Upper lobe of right lung (tissue), 1 donor: ENCODE measurements at regions not wholly inside any gene's neighbourhood (a gene's known extent, or its start where the extent isn't known, plus 50 kb on each side); places are given as distances from the start of the nearest gene placed in this dataset.

Source experiments
- ATAC-seq: fragments of 200-7000 bp; cut with Tn5 transposase; one replicate; pipeline ENCODE4 v1.9.1; 2020; ENCODE audit warnings: mild to moderate bottlenecking, moderate library complexity
- DNase-seq: peaks from one replicate; pipeline ENCODE4 v3.0.0-alpha.2; 2020
- H3K27ac ChIP-seq: fragments of 200-600 bp; one replicate; pipeline ENCODE4 v1.8.0; 2022
- H3K27me3 ChIP-seq: fragments of 200-600 bp; one replicate; pipeline ENCODE4 v1.8.0; 2022; ENCODE audit warnings: mild to moderate bottlenecking
- H3K36me3 ChIP-seq: fragments of 200-600 bp; one replicate; pipeline ENCODE4 v1.8.0; 2022
- H3K4me1 ChIP-seq: fragments of 200-600 bp; one replicate; pipeline ENCODE4 v1.8.0; 2022
- H3K4me3 ChIP-seq: fragments of 200-600 bp; one replicate; pipeline ENCODE4 v1.8.0; 2022; ENCODE audit warnings: mild to moderate bottlenecking
- H3K9me3 ChIP-seq: fragments of 200-600 bp; one replicate; pipeline ENCODE4 v1.8.0; 2022
- intact Hi-C: fragments of 100-400 bp; cut with DNase I; formaldehyde crosslinking; loops from one replicate; pipeline ENCODE4 v1.11.0; 2022
- TF ChIP-seq, protein P1 (sequence below): fragments of 200-600 bp; IDR thresholded peaks from one replicate; pipeline ENCODE4 v1.8.0; 2022; ENCODE audit warnings: antibody characterized with exemption
- donor health status: DM: no; HTN: yes; CAD: no; lungs with severe emphysema.

DNA sequence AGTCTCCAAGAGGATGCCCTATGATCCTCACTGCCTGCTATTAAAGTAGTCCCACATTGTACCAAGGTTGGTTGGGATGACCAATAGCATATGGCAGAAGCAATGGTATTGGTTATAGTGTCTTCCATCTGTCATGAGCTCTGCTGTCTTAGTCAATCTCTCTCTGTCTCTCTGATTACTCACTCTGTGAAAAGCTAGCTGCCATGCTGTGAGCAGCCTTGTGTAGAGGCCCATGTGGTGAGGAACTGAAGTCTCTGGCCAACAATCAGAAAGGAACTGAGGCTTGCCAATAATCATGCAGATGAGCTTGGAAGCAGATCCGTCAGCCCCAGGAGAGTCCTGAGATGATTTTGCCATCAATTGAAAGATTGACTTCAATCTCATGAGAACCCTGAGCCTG is 60.3 kb upstream of the CFAP161 start:
- H3K4me1 ChIP-seq, result no peaks in the 10 kb centered on the region
- no peak overlapping the region for H3K27ac ChIP-seq
- no peaks in the 10 kb centered on the region for H3K9me3 ChIP-seq
- no peaks in the 10 kb centered on the region for H3K36me3 ChIP-seq
- H3K4me3 ChIP-seq, result no peak overlapping the region
- TF ChIP-seq, protein P1, sequence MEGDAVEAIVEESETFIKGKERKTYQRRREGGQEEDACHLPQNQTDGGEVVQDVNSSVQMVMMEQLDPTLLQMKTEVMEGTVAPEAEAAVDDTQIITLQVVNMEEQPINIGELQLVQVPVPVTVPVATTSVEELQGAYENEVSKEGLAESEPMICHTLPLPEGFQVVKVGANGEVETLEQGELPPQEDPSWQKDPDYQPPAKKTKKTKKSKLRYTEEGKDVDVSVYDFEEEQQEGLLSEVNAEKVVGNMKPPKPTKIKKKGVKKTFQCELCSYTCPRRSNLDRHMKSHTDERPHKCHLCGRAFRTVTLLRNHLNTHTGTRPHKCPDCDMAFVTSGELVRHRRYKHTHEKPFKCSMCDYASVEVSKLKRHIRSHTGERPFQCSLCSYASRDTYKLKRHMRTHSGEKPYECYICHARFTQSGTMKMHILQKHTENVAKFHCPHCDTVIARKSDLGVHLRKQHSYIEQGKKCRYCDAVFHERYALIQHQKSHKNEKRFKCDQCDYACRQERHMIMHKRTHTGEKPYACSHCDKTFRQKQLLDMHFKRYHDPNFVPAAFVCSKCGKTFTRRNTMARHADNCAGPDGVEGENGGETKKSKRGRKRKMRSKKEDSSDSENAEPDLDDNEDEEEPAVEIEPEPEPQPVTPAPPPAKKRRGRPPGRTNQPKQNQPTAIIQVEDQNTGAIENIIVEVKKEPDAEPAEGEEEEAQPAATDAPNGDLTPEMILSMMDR, result no peak
- no peak for ATAC-seq
- DNase-seq, result no peak
- H3K27me3 ChIP-seq, result no peaks in the 10 kb centered on the region
- intact Hi-C loops, result no loop called here

DNA sequence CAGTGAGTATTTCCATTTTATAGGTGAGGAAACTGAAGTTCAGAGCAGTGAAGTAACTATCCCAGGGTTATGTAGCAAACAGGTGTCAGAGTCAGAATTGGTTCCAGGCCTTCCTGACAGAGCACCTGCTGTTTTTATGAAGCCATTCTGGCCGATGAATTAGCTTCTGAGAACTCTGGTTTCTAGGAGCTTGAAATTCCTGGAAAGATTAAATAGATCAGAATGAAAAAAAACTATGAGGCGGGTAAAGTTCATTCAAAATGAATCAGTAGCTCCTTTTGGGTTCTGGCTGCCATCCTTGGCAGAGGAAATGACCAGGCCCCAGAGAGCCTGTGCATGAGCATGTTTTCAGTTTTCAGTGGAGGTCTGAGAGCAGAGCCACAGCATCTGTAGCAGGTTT is 59.3 kb upstream of the CFAP161 start:
- ATAC-seq (no peak), DNase-seq (no peak)
- Histone ChIP-seq H3K4me1 (no peaks in the 10 kb centered on the region), H3K36me3 (no peaks in the 10 kb centered on the region), H3K27ac (no peak overlapping the region), H3K9me3 (no peaks in the 10 kb centered on the region), H3K4me3 (no peak overlapping the region), H3K27me3 (no peaks in the 10 kb centered on the region)
- intact Hi-C loops, result no loop called here
- TF ChIP-seq, protein P1, result no peak

DNA sequence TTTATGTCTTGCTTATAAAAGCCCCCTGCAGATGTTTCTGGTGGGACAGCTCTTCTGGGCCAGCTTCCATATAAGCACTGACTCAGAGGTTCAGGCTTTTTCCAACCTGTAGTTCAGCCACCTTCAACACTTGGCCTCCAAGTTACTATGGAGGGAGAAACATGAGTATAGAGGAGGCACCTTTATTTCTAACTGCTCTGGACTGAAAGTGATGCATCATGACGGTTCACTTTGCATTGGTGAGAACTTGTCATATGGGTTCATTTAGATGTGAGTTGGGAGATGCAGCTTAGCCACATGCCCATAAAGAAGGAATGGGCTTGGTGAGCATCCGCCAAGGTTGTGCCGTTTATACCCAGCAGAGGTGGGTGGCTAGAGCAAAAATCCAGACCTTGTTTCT is 58.8 kb upstream of the CFAP161 start:
- H3K4me1 ChIP-seq, result no peaks in the 10 kb centered on the region
- DNase-seq, result no peak
- H3K27ac ChIP-seq, result no peak overlapping the region
- H3K27me3 ChIP-seq, result no peaks in the 10 kb centered on the region
- H3K9me3 ChIP-seq, result no peaks in the 10 kb centered on the region
- H3K4me3 ChIP-seq, result no peak overlapping the region
- ATAC-seq, result no peak
- intact Hi-C loops, result no loop called here
- H3K36me3 ChIP-seq, result no peaks in the 10 kb centered on the region
- TF ChIP-seq, protein P1, result no peak

DNA sequence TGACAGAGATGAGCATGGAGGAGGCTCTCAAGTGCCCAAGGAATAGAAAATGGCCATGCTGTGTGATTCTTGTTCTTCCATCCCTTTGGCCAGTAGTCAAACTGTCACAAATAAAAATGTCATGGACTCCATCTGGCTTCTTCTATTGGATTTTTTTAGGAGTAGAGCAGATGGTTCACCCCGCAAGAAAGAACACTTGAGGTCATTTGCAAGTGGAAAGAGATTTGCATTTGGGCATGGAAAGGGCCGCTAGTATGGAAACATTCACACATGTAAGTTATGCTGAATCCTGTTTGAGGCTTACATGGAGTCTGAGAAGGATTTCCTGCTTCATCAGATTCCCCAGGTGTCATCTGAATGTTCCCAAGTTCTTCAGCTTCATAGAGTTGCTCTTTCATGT is 53.1 kb upstream of the CFAP161 start:
- no peak for DNase-seq
- no peaks in the 10 kb centered on the region for H3K36me3 ChIP-seq
- no peak for ATAC-seq
- H3K27me3 ChIP-seq, result no peaks in the 10 kb centered on the region
- no peak overlapping the region for H3K4me3 ChIP-seq
- intact Hi-C loops, result loop anchor here (10.0 kb wide), 1 partner anchor 56 kb away; no protein-coding TSS in a partner anchor
- TF ChIP-seq, protein P1, result no peak
- no peaks in the 10 kb centered on the region for H3K4me1 ChIP-seq
- no peaks in the 10 kb centered on the region for H3K9me3 ChIP-seq
- no peak overlapping the region for H3K27ac ChIP-seq

DNA sequence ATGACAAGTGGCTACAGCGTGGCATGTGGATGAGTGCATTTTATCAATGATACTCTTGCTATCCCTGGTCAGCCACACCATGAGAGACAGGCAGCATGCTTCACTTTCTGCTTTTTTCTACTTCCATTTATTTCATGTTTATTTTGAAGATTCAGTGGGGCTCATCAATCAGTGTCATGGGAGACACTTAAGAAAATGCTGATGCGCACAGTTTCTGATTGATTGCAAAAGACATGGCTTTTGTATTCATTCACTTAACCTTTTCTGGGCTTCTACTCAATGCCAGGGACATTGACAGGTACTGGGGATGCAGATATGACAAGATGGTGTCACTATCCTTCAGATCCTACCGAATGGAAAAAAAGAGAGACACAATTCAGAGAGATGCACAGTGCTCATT is 50.9 kb upstream of the CFAP161 start:
- Histone ChIP-seq H3K9me3 (no peaks in the 10 kb centered on the region), H3K4me3 (no peak overlapping the region), H3K27ac (no peak overlapping the region), H3K27me3 (no peaks in the 10 kb centered on the region), H3K4me1 (no peaks in the 10 kb centered on the region), H3K36me3 (no peaks in the 10 kb centered on the region)
- ATAC-seq, result no peak
- TF ChIP-seq, protein P1, result no peak
- intact Hi-C loops, result loop anchor here (10.0 kb wide), 1 partner anchor 58 kb away; no protein-coding TSS in a partner anchor
- DNase-seq, result no peak
